HG02884 (cell line): ENCODE measurements at regions not wholly inside any gene's neighbourhood (a gene's known extent, or its start where the extent isn't known, plus 50 kb on each side); places are given as distances from the start of the nearest gene placed in this dataset.
"Not testable (repeated sequence)": the region's sequence is repeated elsewhere in the genome, so short reads cannot be mapped to it uniquely, and the experiment has no call there.

Experiments
- ATAC-seq: cut with Tn5 transposase; IDR thresholded peaks from one replicate; pipeline ENCODE4 v1.9.1; 2021; ENCODE audit warnings: mild to moderate bottlenecking, moderate library complexity; ENCODE audit not compliant: unreplicated experiment

- ATAC-seq: no peak
Measured at GRCh38 chr20:40634891-40635290, 54.1 kb downstream of the MAFB start.

GRCh38 chr20:40633123-40633850, 55.7 kb downstream of the MAFB start:
- ATAC-seq: no peak

- ATAC-seq: no peak
Measured at GRCh38 chr20:40632346-40632976, 56.6 kb downstream of the MAFB start.

- ATAC-seq: no peak
Measured at GRCh38 chr20:40631119-40631631, 57.9 kb downstream of the MAFB start.

GRCh38 chr20:40630713-40631112, 58.3 kb downstream of the MAFB start:
- no peak for ATAC-seq

- no peak for ATAC-seq
Measured at GRCh38 chr20:40630099-40630498, 58.9 kb downstream of the MAFB start.

GRCh38 chr20:40628877-40629276, 60.2 kb downstream of the MAFB start:
- ATAC-seq: no peak

- ATAC-seq: not testable (repeated sequence)
Measured at GRCh38 chr20:40619053-40619452, 70.0 kb downstream of the MAFB start.

- ATAC-seq: no peak
Measured at GRCh38 chr20:40617594-40617993, 71.4 kb downstream of the MAFB start.

GRCh38 chr20:40612837-40613236, 76.2 kb downstream of the MAFB start:
- no peak for ATAC-seq

GRCh38 chr20:40612247-40612646, 76.8 kb downstream of the MAFB start:
- ATAC-seq: no peak

- no peak for ATAC-seq
Measured at GRCh38 chr20:40610730-40611129, 78.3 kb downstream of the MAFB start.

- ATAC-seq: no peak
Measured at GRCh38 chr20:40607927-40608326, 81.1 kb downstream of the MAFB start.

- no peak for ATAC-seq
Measured at GRCh38 chr20:40606660-40607059, 82.4 kb downstream of the MAFB start.

- ATAC-seq: no peak
Measured at GRCh38 chr20:40606237-40606636, 82.8 kb downstream of the MAFB start.

- ATAC-seq: no peak
Measured at GRCh38 chr20:40604416-40604815, 84.6 kb downstream of the MAFB start.

- ATAC-seq: no peak
Measured at GRCh38 chr20:40603057-40603651, 85.9 kb downstream of the MAFB start.

- no peak for ATAC-seq
Measured at GRCh38 chr20:40602381-40602780, 86.7 kb downstream of the MAFB start.

- ATAC-seq: no peak
Measured at GRCh38 chr20:40600441-40601219, 88.4 kb downstream of the MAFB start.

GRCh38 chr20:40599987-40600386, 89.0 kb downstream of the MAFB start:
- no peak for ATAC-seq

- ATAC-seq: no peak
Measured at GRCh38 chr20:40592941-40593340, 96.1 kb downstream of the MAFB start.
